PFSK-1 (cell line): ENCODE measurements at regions not wholly inside any gene's neighbourhood (a gene's known extent, or its start where the extent isn't known, plus 50 kb on each side); places are given as distances from the start of the nearest gene placed in this dataset.

Source experiments
- POLR2AphosphoS5 ChIP-seq: IDR thresholded peaks from 2 replicates; pipeline ENCODE4 v1.6.1; 2012; ENCODE audit warnings: low read depth, mild to moderate bottlenecking, control low read depth, low read length, moderate library complexity
- SIN3A ChIP-seq: IDR thresholded peaks from 2 replicates; pipeline ENCODE4 v1.6.1; 2012; ENCODE audit warnings: mild to moderate bottlenecking, low read length, moderate library complexity, borderline replicate concordance; ENCODE audit not compliant: insufficient read depth

DNA sequence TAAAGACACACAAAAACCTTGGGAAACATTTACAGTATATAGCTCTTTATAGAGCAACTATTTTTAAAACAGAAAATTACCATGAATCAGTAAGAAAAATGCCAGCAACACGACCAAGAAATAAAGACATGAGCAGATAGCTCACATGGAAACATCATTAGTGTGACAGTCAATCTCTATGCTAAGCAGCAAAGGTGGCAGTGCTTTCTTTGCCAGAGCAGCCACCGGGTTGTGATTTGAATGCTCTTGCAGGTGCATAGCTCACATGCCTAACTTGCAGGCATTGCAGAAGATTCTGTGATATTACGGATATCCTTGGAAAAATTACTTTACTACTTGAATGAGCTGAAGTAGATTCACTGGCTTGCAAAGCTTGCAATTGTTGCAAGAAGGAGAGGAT lies 652.9 kb upstream of the C16orf82 start:
- no peak for TF ChIP-seq POLR2AphosphoS5
- TF ChIP-seq SIN3A: no peak
